ENCODE measurements at regions not wholly inside any gene's neighbourhood (a gene's known extent, or its start where the extent isn't known, plus 50 kb on each side); places are given as distances from the start of the nearest gene placed in this dataset.

- TF ChIP-seq REST (IDR thresholded peaks at IDR 0.05; ENCODE audit: unreplicated experiment) (no peak), EZH2phosphoT487 (IDR thresholded peaks at IDR 0.05; ENCODE audit: unreplicated experiment) (no peak), EZH2 (IDR thresholded peaks at IDR 0.05; ENCODE audit: low read depth, unreplicated experiment) (no peak), JUNB (IDR thresholded peaks at IDR 0.05; ENCODE audit: unreplicated experiment) (no peak), ZNF114 (CRISPR knock-in tag; IDR thresholded peaks at IDR 0.05) (no peak), POLR2AphosphoS5 (IDR thresholded peaks at IDR 0.05; ENCODE audit: low read depth) (no peak), ETS1 (IDR thresholded peaks at IDR 0.05) (no peak)
These were observed 118.2 kb downstream of the PTCHD4 start (continued) for GRCh38 chr6:47992809-47993208.

- no peaks in the 10 kb centered on the region for H3K9me2 ChIP-seq (ENCODE audit: insufficient read depth)
- H3K36me3 Mint-ChIP-seq (ENCODE audit: low read depth): no peaks in the 10 kb centered on the region
- no peaks in the 10 kb centered on the region for H3K27me3 ChIP-seq (ENCODE audit: insufficient read depth)
- H3K27ac Mint-ChIP-seq: no peak overlapping the region
- no peaks in the 10 kb centered on the region for H4K20me1 ChIP-seq (replicated peaks; ENCODE audit: insufficient read depth)
- H3K4me3 ChIP-seq: no peak overlapping the region
- no peaks in the 10 kb centered on the region for H3K79me2 ChIP-seq (replicated peaks; ENCODE audit: insufficient read depth)
- no peak for DNase-seq (ENCODE audit: low spot score)
- no peaks in the 10 kb centered on the region for H3K27me3 Mint-ChIP-seq (ENCODE audit: insufficient read depth, low read depth, poor library complexity)
- no peaks in the 10 kb centered on the region for H3K36me3 ChIP-seq (ENCODE audit: insufficient read depth)
- no peak overlapping the region for H2AFZ ChIP-seq
- no peak overlapping the region for H3K27ac ChIP-seq (ENCODE audit: low read depth)
- ATAC-seq: no peak
- no peak for TF ChIP-seq EZH2phosphoT487 (IDR thresholded peaks at IDR 0.05; ENCODE audit: unreplicated experiment)
- TF ChIP-seq CTCF (conservative IDR thresholded peaks at IDR 0.05; ENCODE audit: low read depth in 2 of 2): no peak
- TF ChIP-seq EZH2 (IDR thresholded peaks at IDR 0.05; ENCODE audit: low read depth, unreplicated experiment): no peak
- TF ChIP-seq ZNF114 (CRISPR knock-in tag; IDR thresholded peaks at IDR 0.05): no peak
- TF ChIP-seq STAT1 (IDR thresholded peaks at IDR 0.05; ENCODE audit: unreplicated experiment): no peak
- TF ChIP-seq NANOG (IDR thresholded peaks at IDR 0.05; ENCODE audit: borderline replicate concordance): no peak
- TF ChIP-seq CREB1 (CRISPR knock-in tag; IDR thresholded peaks at IDR 0.05; ENCODE audit: low read depth): no peak
- H3F3A ChIP-seq (replicated peaks; ENCODE audit: low read depth): no peaks in the 10 kb centered on the region
- H3K4me1 Mint-ChIP-seq: no peaks in the 10 kb centered on the region
- no peak overlapping the region for H3K4me2 ChIP-seq
- H3K9me3 Mint-ChIP-seq: no peaks in the 10 kb centered on the region
- H3K4me3 Mint-ChIP-seq: no peak overlapping the region
- no peaks in the 10 kb centered on the region for H3K4me1 ChIP-seq (ENCODE audit: insufficient read depth)
These were observed 127.5 kb downstream of the PTCHD4 start for GRCh38 chr6:47983491-47983890.

Measured in GM23338 (cell line).